DND-41 (cell line): ENCODE measurements at regions not wholly inside any gene's neighbourhood (a gene's known extent, or its start where the extent isn't known, plus 50 kb on each side); places are given as distances from the start of the nearest gene placed in this dataset.

ENCODE experiments used
- CTCF ChIP-seq: IDR thresholded peaks from 2 replicates; pipeline ENCODE4 v1.5.1; 2012; ENCODE audit warnings: borderline replicate concordance, low read length, moderate library complexity, mild to moderate bottlenecking; ENCODE audit not compliant: poor library complexity, severe bottlenecking; ENCODE audit errors: extremely low read depth
- EZH2 ChIP-seq: IDR thresholded peaks from 3 replicates; pipeline ENCODE4 v1.6.1; 2012; ENCODE audit warnings: borderline replicate concordance, low read depth, mild to moderate bottlenecking, moderate library complexity, low read length, inconsistent platforms; ENCODE audit not compliant: severe bottlenecking

- TF ChIP-seq CTCF, result no peak
- no peak for TF ChIP-seq EZH2
These were observed 141.2 kb downstream of the ELAPOR2 start for GRCh38 chr7:86918245-86918644.
